ENCODE measurements at regions not wholly inside any gene's neighbourhood (a gene's known extent, or its start where the extent isn't known, plus 50 kb on each side); places are given as distances from the start of the nearest gene placed in this dataset.

DNA sequence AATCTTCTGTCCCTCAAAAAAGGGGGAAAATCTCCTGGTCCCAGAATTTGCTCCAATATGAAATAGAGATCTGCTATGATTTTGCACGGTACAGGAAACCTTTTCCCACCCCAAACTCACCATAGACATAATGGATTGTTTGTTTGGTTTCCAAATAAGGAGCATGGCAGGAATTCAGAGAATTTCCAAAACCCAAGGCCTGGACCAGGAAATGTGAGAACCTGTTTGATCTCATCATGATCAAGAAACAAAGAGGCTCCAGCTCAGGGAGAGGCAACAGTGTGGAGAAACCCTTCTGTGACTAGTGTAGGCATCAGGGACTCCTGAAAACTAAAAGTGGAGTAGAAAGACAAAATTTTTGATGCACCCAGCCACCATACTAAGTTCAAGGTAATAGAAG lies 1548.1 kb upstream of the LRRTM3 start:
- no peak for TF ChIP-seq ZNF274 (IDR thresholded peaks at IDR 0.05; ENCODE audit: low read depth, low read length)
- no peak for TF ChIP-seq YY1 (IDR thresholded peaks at IDR 0.05; ENCODE audit: insufficient read depth, insufficient read length)

All from NT2/D1 (cell line).